Immature natural killer cell (primary cell): ENCODE measurements at regions not wholly inside any gene's neighbourhood (a gene's known extent, or its start where the extent isn't known, plus 50 kb on each side); places are given as distances from the start of the nearest gene placed in this dataset.
"Not testable (repeated sequence)": the region's sequence is repeated elsewhere in the genome, so short reads cannot be mapped to it uniquely, and the experiment has no call there.

Experiments
- DNase-seq, 3 donors: peaks; one replicate each; pipeline ENCODE4 v3.0.0; 2022; ENCODE audit warnings: mixed read lengths in 1 of 3
- H3K27ac Mint-ChIP-seq, 6 donors: one replicate each; pipeline ENCODE4 v1.8.0; 2020; ENCODE audit warnings: mixed read lengths in 6 of 6, mild to moderate bottlenecking in 5 of 6, inconsistent platforms in 4 of 6, moderate library complexity in 3 of 6
- H3K27me3 Mint-ChIP-seq, 3 donors: one replicate each; pipeline ENCODE4 v1.8.0; 2020 to 2021; ENCODE audit warnings: low read depth in 3 of 3, mild to moderate bottlenecking in 3 of 3, mixed read lengths in 3 of 3, moderate library complexity in 3 of 3, inconsistent platforms in 1 of 3
- H3K36me3 Mint-ChIP-seq, 3 donors: one replicate each; pipeline ENCODE4 v1.8.0; 2020; ENCODE audit warnings: mixed read lengths in 3 of 3, inconsistent platforms in 2 of 3, mild to moderate bottlenecking in 2 of 3
- H3K4me1 Mint-ChIP-seq, 2 donors: one replicate each; pipeline ENCODE4 v1.8.0; 2020; ENCODE audit warnings: inconsistent platforms in 2 of 2, mild to moderate bottlenecking in 2 of 2, mixed read lengths in 2 of 2, moderate library complexity in 1 of 2
- H3K4me3 Mint-ChIP-seq, 5 donors: one replicate each; pipeline ENCODE4 v1.8.0; 2020; ENCODE audit warnings: mild to moderate bottlenecking in 5 of 5, mixed read lengths in 5 of 5, inconsistent platforms in 3 of 5, moderate library complexity in 3 of 5
- H3K9me3 Mint-ChIP-seq, 6 donors: one replicate each; pipeline ENCODE4 v1.8.0; 2020; ENCODE audit warnings: mild to moderate bottlenecking in 6 of 6, mixed read lengths in 6 of 6, inconsistent platforms in 4 of 6, moderate library complexity in 3 of 6

DNA sequence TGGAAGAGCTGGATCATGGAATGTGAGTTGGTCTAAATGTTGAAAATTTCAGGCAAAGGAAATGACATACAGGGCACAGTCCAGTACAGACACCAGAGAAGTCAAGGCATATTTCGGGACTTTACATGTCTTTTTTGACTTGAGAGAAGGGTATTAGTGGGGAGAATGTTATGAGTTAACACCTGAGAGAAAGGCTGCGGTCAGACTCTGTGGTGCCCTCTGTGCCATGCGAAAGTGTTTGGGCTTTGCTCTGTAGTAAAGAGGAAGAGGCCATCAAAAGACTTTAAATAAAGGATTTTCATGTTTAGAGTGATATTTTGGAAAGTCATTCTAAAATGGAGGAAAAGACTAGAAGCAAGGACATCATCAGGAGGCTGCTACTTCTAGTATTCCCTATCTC, 607.4 kb downstream of the CCSER2 start:
- Mint-ChIP-seq H3K27ac (no peak overlapping the region), H3K36me3 (no peaks in the 10 kb centered on the region), H3K27me3 (peaks cover 0 to 7% (median 0%) of the 10 kb centered on the region in 3 donors), H3K4me1 (no peaks in the 10 kb centered on the region), H3K4me3 (no peak overlapping the region), H3K9me3 (peaks cover 0 to 3% (median 2%) of the 10 kb centered on the region in 6 donors)
- no peak for DNase-seq

DNA sequence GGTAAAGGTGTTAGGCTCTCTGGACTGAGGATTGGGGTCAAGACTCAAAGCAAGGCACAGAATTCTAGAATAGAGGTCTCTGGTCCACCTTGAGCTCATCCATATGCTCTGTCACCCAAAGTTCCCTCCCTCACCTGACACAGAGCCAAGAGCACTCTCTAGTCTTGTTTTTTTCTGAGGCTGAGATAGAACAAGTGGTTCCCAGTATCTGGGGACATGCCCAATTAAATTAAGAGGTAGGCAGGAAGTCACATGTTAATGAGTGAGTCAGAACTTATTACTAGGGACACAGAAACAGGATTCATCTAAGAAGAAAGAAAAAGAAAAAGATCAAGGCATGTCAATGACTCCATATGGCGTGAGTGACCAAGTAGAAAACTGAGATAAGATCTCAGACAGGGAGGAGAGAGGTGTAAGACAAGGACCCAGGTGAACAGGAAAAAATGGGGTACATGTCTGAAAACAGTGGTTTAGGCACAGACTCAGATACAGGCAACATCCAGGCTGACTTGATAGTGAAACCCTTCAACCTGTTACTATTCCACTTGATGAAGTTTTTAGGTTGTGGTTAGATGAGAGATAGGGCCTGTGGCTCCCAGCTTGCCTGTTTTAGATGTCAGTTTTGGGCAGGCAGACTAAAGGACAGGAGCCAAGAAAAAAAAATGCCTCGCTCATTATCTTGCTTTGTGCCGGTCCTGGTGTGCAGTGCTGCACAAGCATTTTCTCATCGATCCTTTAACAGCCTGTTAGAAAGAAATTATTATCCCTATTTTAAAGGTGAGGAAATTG, 609.9 kb downstream of the CCSER2 start:
- Mint-ChIP-seq H3K27ac (no peak overlapping the region), H3K4me3 (no peak overlapping the region), H3K27me3 (peaks cover 0 to 7% (median 0%) of the 10 kb centered on the region in 3 donors), H3K36me3 (no peaks in the 10 kb centered on the region), H3K9me3 (peaks cover 0 to 6% (median 3%) of the 10 kb centered on the region in 6 donors), H3K4me1 (no peaks in the 10 kb centered on the region)
- no peak for DNase-seq

- H3K4me3 Mint-ChIP-seq = no peak overlapping the region
- no peak overlapping the region for H3K27ac Mint-ChIP-seq
- DNase-seq = no peak
- peaks cover 0 to 10% (median 0%) of the 10 kb centered on the region in 6 donors for H3K9me3 Mint-ChIP-seq
- H3K4me1 Mint-ChIP-seq = no peaks in the 10 kb centered on the region
- no peaks in the 10 kb centered on the region for H3K36me3 Mint-ChIP-seq
- H3K27me3 Mint-ChIP-seq = peaks cover 0 to 3% (median 0%) of the 10 kb centered on the region in 3 donors
These were observed 615.2 kb downstream of the CCSER2 start for GRCh38 chr10:84943541-84943940.

- H3K4me3 Mint-ChIP-seq = no peak overlapping the region
- H3K36me3 Mint-ChIP-seq = no peaks in the 10 kb centered on the region
- H3K9me3 Mint-ChIP-seq = peaks cover 0 to 10% (median 0%) of the 10 kb centered on the region in 6 donors
- H3K27ac Mint-ChIP-seq = no peak overlapping the region
- DNase-seq = no peak
- H3K4me1 Mint-ChIP-seq = no peaks in the 10 kb centered on the region
- peaks cover 0 to 3% (median 0%) of the 10 kb centered on the region in 3 donors for H3K27me3 Mint-ChIP-seq
These were observed 615.8 kb downstream of the CCSER2 start for GRCh38 chr10:84944187-84944586.

DNA sequence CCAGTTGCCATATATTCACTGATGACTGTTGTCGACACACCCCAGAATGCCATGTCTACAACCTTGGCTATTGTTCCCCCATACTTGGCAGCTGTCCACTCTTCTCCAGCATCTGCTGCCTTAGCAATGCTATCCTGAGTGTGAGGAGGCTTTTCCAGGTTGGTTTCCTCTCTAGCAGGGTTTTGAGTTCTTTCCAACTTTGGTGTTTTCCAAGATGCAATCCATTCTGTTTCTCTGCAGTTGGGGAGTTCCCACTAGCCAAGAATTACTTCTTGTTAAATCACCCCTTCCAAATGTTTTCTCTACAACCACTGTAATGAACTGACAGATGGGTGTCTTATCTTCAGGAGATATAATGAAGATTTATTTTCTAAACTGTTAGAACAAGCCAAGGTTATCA, 617.4 kb downstream of the CCSER2 start:
- no peak for DNase-seq
- no peaks in the 10 kb centered on the region for H3K4me1 Mint-ChIP-seq
- no peaks in the 10 kb centered on the region for H3K27me3 Mint-ChIP-seq
- no peak overlapping the region for H3K4me3 Mint-ChIP-seq
- H3K27ac Mint-ChIP-seq = no peak overlapping the region
- H3K36me3 Mint-ChIP-seq = no peaks in the 10 kb centered on the region
- H3K9me3 Mint-ChIP-seq = peaks cover 0 to 8% (median 0%) of the 10 kb centered on the region in 6 donors

DNA sequence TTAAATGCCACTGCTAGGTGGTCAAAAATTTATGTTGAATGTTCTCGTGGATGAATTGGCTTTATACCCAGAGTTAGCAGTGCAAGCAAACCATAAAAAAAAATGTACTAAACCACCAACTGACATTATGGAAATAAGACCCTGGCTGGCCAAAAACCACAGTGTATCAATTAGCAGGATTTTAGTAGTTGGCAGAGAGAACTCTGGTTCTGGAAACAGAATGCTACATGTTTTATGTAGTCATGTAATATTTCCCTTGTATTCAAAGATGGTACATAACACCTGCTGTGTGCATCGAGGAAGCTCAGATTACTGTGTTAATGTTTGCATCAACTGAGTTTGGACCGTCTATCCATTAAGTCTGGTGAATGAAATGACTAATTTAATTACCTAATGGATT, 618.5 kb downstream of the CCSER2 start:
- Mint-ChIP-seq H3K27ac (no peak overlapping the region), H3K36me3 (no peaks in the 10 kb centered on the region), H3K4me1 (no peaks in the 10 kb centered on the region), H3K4me3 (no peak overlapping the region), H3K27me3 (no peaks in the 10 kb centered on the region), H3K9me3 (peaks cover 0 to 4% (median 0%) of the 10 kb centered on the region in 6 donors)
- no peak for DNase-seq

GRCh38 chr10:84948644-84949043, 620.3 kb downstream of the CCSER2 start:
- Mint-ChIP-seq H3K4me3 (no peak overlapping the region), H3K36me3 (no peaks in the 10 kb centered on the region), H3K4me1 (no peaks in the 10 kb centered on the region), H3K9me3 (peaks cover 0 to 4% (median 0%) of the 10 kb centered on the region in 6 donors), H3K27me3 (no peaks in the 10 kb centered on the region), H3K27ac (no peak overlapping the region)
- no peak for DNase-seq

DNA sequence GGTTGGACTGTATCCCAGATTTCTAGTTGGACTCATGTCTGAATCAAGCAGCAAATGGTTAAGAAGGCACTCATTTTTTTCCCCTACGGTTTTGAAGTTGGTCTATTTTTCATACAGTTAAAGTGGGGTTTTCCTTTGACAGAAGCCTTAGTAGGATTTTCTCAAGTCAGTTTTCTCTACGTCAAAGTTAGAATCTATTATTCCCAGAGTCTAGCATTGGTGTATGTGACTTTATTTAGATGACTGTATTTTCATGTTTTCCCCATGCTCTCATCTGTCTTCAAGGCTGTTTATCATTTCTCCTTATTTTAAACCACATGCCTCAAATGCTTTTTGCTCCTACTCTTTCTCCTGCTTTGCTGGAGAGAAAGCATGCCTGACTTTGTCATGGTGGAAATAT, 623.2 kb downstream of the CCSER2 start:
- no peaks in the 10 kb centered on the region for H3K36me3 Mint-ChIP-seq
- H3K4me1 Mint-ChIP-seq = no peaks in the 10 kb centered on the region
- DNase-seq = no peak
- H3K27ac Mint-ChIP-seq = no peak overlapping the region
- H3K27me3 Mint-ChIP-seq = peaks cover 0 to 3% (median 0%) of the 10 kb centered on the region in 3 donors
- peaks cover 0 to 3% (median 0%) of the 10 kb centered on the region in 6 donors for H3K9me3 Mint-ChIP-seq
- H3K4me3 Mint-ChIP-seq = no peak overlapping the region

DNA sequence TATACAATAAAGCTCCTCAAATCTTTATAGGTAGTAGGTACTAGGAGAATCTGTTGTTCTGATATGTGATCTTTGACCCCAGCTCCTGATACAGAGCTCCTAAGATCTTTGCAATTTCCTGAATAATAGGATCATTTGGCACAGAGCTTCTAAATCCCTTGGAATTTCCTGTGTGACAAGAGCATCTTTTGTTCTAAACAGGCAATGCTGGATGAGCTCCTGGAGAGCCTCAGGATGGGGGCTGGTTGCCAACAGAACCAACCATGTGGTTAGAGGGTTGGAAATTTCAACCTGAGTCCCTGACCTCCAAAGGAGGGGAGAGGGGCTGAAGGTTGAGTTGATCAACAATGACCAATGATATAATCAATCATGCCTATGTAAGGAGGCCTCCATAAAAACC, 629.0 kb downstream of the CCSER2 start:
- H3K36me3 Mint-ChIP-seq = no peaks in the 10 kb centered on the region
- H3K27ac Mint-ChIP-seq = no peak overlapping the region
- no peak for DNase-seq
- H3K4me3 Mint-ChIP-seq = no peak overlapping the region
- H3K27me3 Mint-ChIP-seq = peaks cover 0 to 3% (median 0%) of the 10 kb centered on the region in 3 donors
- H3K4me1 Mint-ChIP-seq = no peaks in the 10 kb centered on the region
- H3K9me3 Mint-ChIP-seq = peaks cover 0 to 7% (median under 1%) of the 10 kb centered on the region in 6 donors

- peaks cover 0 to 6% (median under 1%) of the 10 kb centered on the region in 6 donors for H3K9me3 Mint-ChIP-seq
- H3K27me3 Mint-ChIP-seq = no peaks in the 10 kb centered on the region
- H3K4me1 Mint-ChIP-seq = no peaks in the 10 kb centered on the region
- H3K36me3 Mint-ChIP-seq = no peaks in the 10 kb centered on the region
- H3K27ac Mint-ChIP-seq = no peak overlapping the region
- no peak for DNase-seq
- no peak overlapping the region for H3K4me3 Mint-ChIP-seq
These were observed 637.1 kb downstream of the CCSER2 start for GRCh38 chr10:84965468-84965867.

- no peak for DNase-seq
- no peaks in the 10 kb centered on the region for H3K36me3 Mint-ChIP-seq
- H3K9me3 Mint-ChIP-seq = peaks cover 0 to 6% (median 2%) of the 10 kb centered on the region in 6 donors
- H3K4me3 Mint-ChIP-seq = no peak overlapping the region
- H3K27ac Mint-ChIP-seq = no peak overlapping the region
- no peaks in the 10 kb centered on the region for H3K27me3 Mint-ChIP-seq
- H3K4me1 Mint-ChIP-seq = no peaks in the 10 kb centered on the region
These were observed 638.5 kb downstream of the CCSER2 start for GRCh38 chr10:84966708-84967441.

DNA sequence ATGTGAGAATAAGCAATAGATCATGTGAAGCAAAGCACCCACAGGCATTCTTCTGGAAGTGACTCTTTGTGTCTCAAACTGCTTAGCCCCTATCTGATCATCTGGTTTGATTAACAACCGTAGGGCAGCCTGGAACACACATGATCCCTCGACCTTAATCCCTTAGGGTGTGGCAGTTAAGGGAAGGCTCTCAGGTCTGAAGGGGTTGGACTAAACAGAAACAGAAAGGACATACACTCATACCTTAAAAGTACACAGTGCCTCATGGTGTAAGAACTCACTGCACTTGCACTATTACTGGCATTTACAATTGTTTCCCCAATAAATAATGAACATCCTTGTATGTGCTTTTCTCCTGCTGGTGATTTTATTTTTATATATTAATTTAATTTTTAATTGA, 640.9 kb downstream of the CCSER2 start:
- not testable (repeated sequence) for H3K27me3 Mint-ChIP-seq, H3K4me1 Mint-ChIP-seq, H3K4me3 Mint-ChIP-seq, DNase-seq, H3K27ac Mint-ChIP-seq, H3K36me3 Mint-ChIP-seq
- H3K9me3 Mint-ChIP-seq = peaks cover 0 to 11% (median 3%) of the 10 kb centered on the region in 6 donors

DNA sequence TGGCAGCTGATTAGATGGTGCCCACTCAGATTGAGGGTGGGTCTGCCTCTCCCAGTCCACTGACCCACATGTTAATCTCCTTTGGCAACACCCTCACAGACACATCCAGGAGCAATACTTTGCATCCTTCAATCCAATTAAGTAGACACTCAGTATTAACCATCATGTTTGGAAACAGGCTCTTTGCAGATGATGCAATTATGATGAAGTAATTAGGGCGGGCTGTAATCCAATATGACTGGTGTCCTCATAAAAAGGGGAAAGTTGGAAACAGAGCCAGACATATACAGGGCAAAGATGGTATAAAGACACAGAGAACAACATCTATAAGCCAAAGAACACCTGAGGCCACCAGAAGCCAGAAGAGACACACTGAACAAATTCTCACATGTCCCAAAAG, 658.6 kb downstream of the CCSER2 start:
- H3K27ac Mint-ChIP-seq = no peak overlapping the region
- H3K27me3 Mint-ChIP-seq = no peaks in the 10 kb centered on the region
- no peaks in the 10 kb centered on the region for H3K4me1 Mint-ChIP-seq

GRCh38 chr10:84988011-84988410, 659.6 kb downstream of the CCSER2 start:
- DNase-seq = no peak
- Mint-ChIP-seq H3K27ac (no peak overlapping the region), H3K4me1 (no peaks in the 10 kb centered on the region)

More for the DNA sequence above, 658.6 kb downstream of the CCSER2 start:
- no peak for DNase-seq
- no peaks in the 10 kb centered on the region for H3K36me3 Mint-ChIP-seq
- peaks cover 0 to 4% (median 2%) of the 10 kb centered on the region in 6 donors for H3K9me3 Mint-ChIP-seq
- no peak overlapping the region for H3K4me3 Mint-ChIP-seq

More at GRCh38 chr10:84988011-84988410, 659.6 kb downstream of the CCSER2 start:
- no peaks in the 10 kb centered on the region for H3K27me3 Mint-ChIP-seq
- no peaks in the 10 kb centered on the region for H3K36me3 Mint-ChIP-seq
- no peak overlapping the region for H3K4me3 Mint-ChIP-seq
- peaks cover 0 to 4% (median 2%) of the 10 kb centered on the region in 6 donors for H3K9me3 Mint-ChIP-seq
